H1 (cell line): ENCODE measurements at regions not wholly inside any gene's neighbourhood (a gene's known extent, or its start where the extent isn't known, plus 50 kb on each side); places are given as distances from the start of the nearest gene placed in this dataset.

Source experiments
- CTCF ChIA-PET: fragments of 300-600 bp; sonication (Branson Sonifier 250); formaldehyde crosslinking; loops from one replicate; lab custom pipeline; 2021; ENCODE audit not compliant: partially characterized antibody; lab: Charles Lee
- POLR2A ChIA-PET: fragments of 300-600 bp; sonication (Branson Sonifier 250); formaldehyde crosslinking; loops from one replicate; lab custom pipeline; 2021; ENCODE audit warnings: inconsistent platforms; ENCODE audit not compliant: partially characterized antibody; lab: Charles Lee
- DNase-seq, 2 experiments: peaks; one replicate each; pipeline versions ENCODE4 v3.0.0 to v3.0.0-alpha.2; 2010 to 2022; ENCODE audit warnings: low spot score in 2 of 2, low read depth in 1 of 2, mixed read lengths in 1 of 2
- FAIRE-seq: peaks from 2 replicates; lab custom pipeline; 2011; peaks lifted over from hg19 to GRCh38; lab: Jason Lieb, UNC
- H2AFZ ChIP-seq: 2 replicates; pipeline ENCODE4 v1.8.1; 2012; ENCODE audit warnings: low read length, inconsistent platforms
- H2AK5ac ChIP-seq: 2 replicates; pipeline ENCODE4 v1.6.1; 2013; ENCODE audit warnings: low read depth, low read length
- H2BK120ac ChIP-seq: replicated peaks from 2 replicates; pipeline ENCODE3; 2013; ENCODE audit warnings: low read depth, low read length, inconsistent platforms
- H2BK12ac ChIP-seq: 2 replicates; pipeline ENCODE4 v1.6.1; 2013; ENCODE audit warnings: low read depth, low read length
- H2BK15ac ChIP-seq: 2 replicates; pipeline ENCODE4 v1.6.1; 2013; ENCODE audit warnings: low read length
- H2BK20ac ChIP-seq: 2 replicates; pipeline ENCODE4 v1.6.1; 2013; ENCODE audit warnings: low read length
- H2BK5ac ChIP-seq: 2 replicates; pipeline ENCODE4 v1.6.1; 2013; ENCODE audit warnings: low read depth, low read length
- H3K14ac ChIP-seq: 2 replicates; pipeline ENCODE4 v1.6.1; 2013; ENCODE audit warnings: inconsistent platforms; ENCODE audit not compliant: insufficient read length
- H3K18ac ChIP-seq: 2 replicates; pipeline ENCODE4 v1.6.1; 2013; ENCODE audit warnings: low read length; ENCODE audit errors: extremely low read depth
- H3K23ac ChIP-seq: 2 replicates; pipeline ENCODE4 v1.6.1; 2013; ENCODE audit warnings: inconsistent platforms; ENCODE audit not compliant: insufficient read length
- H3K23me2 ChIP-seq: 2 replicates; pipeline ENCODE4 v1.6.1; 2013; ENCODE audit warnings: low read depth, low read length
- H3K27ac ChIP-seq: 2 replicates; pipeline ENCODE4 v1.6.1; 2011; ENCODE audit warnings: low read depth, low read length, inconsistent platforms
- H3K27me3 ChIP-seq, 4 experiments: replicated peaks in 1 of 4; 1 replicate in 1 of 4; 2 replicates in 3 of 4; pipeline versions ENCODE4 v1.6.1 to v1.8.1; 2011 to 2013; ENCODE audit warnings: low read length in 3 of 4, mild to moderate bottlenecking in 3 of 4, inconsistent platforms in 2 of 4, mixed read lengths in 2 of 4, moderate library complexity in 1 of 4; ENCODE audit not compliant: control insufficient read depth in 3 of 4, insufficient read depth in 3 of 4; ENCODE audit errors: extremely low read depth in 1 of 4
- H3K36me3 ChIP-seq, 4 experiments: 2 replicates each; pipeline versions ENCODE4 v1.6.1 to v1.8.1; 2011 to 2013; ENCODE audit warnings: mild to moderate bottlenecking in 4 of 4, low read length in 3 of 4, moderate library complexity in 2 of 4, control low read depth in 1 of 4, inconsistent platforms in 1 of 4; ENCODE audit not compliant: insufficient read depth in 4 of 4, control insufficient read depth in 2 of 4
- H3K4ac ChIP-seq: replicated peaks from 2 replicates; pipeline ENCODE3; 2013; ENCODE audit warnings: low read length, low read depth, mixed read lengths, inconsistent platforms; ENCODE audit not compliant: insufficient read length
- H3K4me1 ChIP-seq, 4 experiments: replicated peaks in 1 of 4; 1 replicate in 1 of 4; 2 replicates in 3 of 4; pipeline versions ENCODE4 v1.6.1 to v1.8.1; 2011 to 2013; ENCODE audit warnings: low read length in 3 of 4, inconsistent platforms in 2 of 4, mixed read lengths in 1 of 4; ENCODE audit not compliant: insufficient read depth in 4 of 4, control insufficient read depth in 3 of 4
- H3K4me2 ChIP-seq, 2 experiments: 2 replicates each; pipeline versions ENCODE4 v1.6.1 to v1.8.1; 2011 to 2013; ENCODE audit warnings: low read depth in 2 of 2, low read length in 2 of 2, control low read depth in 1 of 2, inconsistent platforms in 1 of 2, mild to moderate bottlenecking in 1 of 2; ENCODE audit not compliant: insufficient read depth in 1 of 2
- H3K4me3 ChIP-seq, 4 experiments: fragments of 200-600, 300-600 bp in 1 of 4; sonication (generic), shearing (Covaris generic), sonication (Bioruptor Twin) in 1 of 4; 2 replicates each; pipeline versions ENCODE4 v1.5.1 to v1.8.1; 2011 to 2016; ENCODE audit warnings: low read length in 4 of 4, low read depth in 3 of 4, control low read depth in 2 of 4, inconsistent platforms in 2 of 4, mild to moderate bottlenecking in 2 of 4, mixed read lengths in 1 of 4, moderate library complexity in 1 of 4; ENCODE audit not compliant: insufficient read depth in 2 of 4; ENCODE audit errors: extremely low read depth in 1 of 4
- H3K56ac ChIP-seq: replicated peaks from 2 replicates; pipeline ENCODE3; 2013; ENCODE audit warnings: low read depth, mild to moderate bottlenecking, mixed read lengths, low read length, inconsistent platforms; ENCODE audit not compliant: insufficient read length
- H3K79me1 ChIP-seq: 2 replicates; pipeline ENCODE4 v1.6.1; 2013; ENCODE audit warnings: low read depth, low read length, control low read depth
- H3K79me2 ChIP-seq, 2 experiments: 2 replicates each; pipeline versions ENCODE4 v1.6.1 to v1.8.1; 2012 to 2013; ENCODE audit warnings: low read length in 2 of 2, mild to moderate bottlenecking in 2 of 2, inconsistent platforms in 1 of 2; ENCODE audit not compliant: insufficient read depth in 2 of 2, control insufficient read depth in 1 of 2
- H3K9ac ChIP-seq, 4 experiments: replicated peaks in 1 of 4; 1 replicate in 1 of 4; 2 replicates in 3 of 4; pipeline versions ENCODE4 v1.6.1 to v1.8.1; 2011 to 2013; ENCODE audit warnings: low read depth in 3 of 4, low read length in 3 of 4, control low read depth in 2 of 4, mild to moderate bottlenecking in 2 of 4, moderate library complexity in 2 of 4, inconsistent platforms in 1 of 4; ENCODE audit errors: extremely low read depth in 1 of 4
- H3K9me3 ChIP-seq, 2 experiments: 2 replicates each; pipeline versions ENCODE4 v1.6.1 to v1.8.1; 2012 to 2013; ENCODE audit warnings: mild to moderate bottlenecking in 2 of 2, moderate library complexity in 2 of 2, control low read depth in 1 of 2, inconsistent platforms in 1 of 2, low read depth in 1 of 2, low read length in 1 of 2, mixed read lengths in 1 of 2; ENCODE audit not compliant: insufficient read depth in 2 of 2
- H4K20me1 ChIP-seq, 2 experiments: replicated peaks in 1 of 2; 2 replicates each; pipeline versions ENCODE3 to v1.8.1; 2011 to 2013; ENCODE audit warnings: inconsistent platforms in 2 of 2, low read length in 2 of 2, mild to moderate bottlenecking in 1 of 2; ENCODE audit not compliant: insufficient read depth in 2 of 2, control insufficient read depth in 1 of 2
- H4K5ac ChIP-seq: 2 replicates; pipeline ENCODE4 v1.6.1; 2013; ENCODE audit warnings: low read length, low read depth, mixed read lengths, inconsistent platforms; ENCODE audit not compliant: insufficient read length
- H4K8ac ChIP-seq: 2 replicates; pipeline ENCODE4 v1.8.0; 2013; ENCODE audit warnings: mild to moderate bottlenecking, moderate library complexity, low read length, inconsistent platforms; ENCODE audit not compliant: insufficient read depth; ENCODE audit errors: extremely low read depth
- H4K91ac ChIP-seq: replicated peaks from 2 replicates; pipeline ENCODE3; 2013; ENCODE audit warnings: low read length, mixed read lengths, inconsistent platforms; ENCODE audit not compliant: insufficient read length
- CHD2 ChIP-seq: IDR thresholded peaks from 2 replicates; pipeline ENCODE4 v1.6.1; 2012; ENCODE audit warnings: low read length, improper control_type of control experiment
- E2F6 ChIP-seq: IDR thresholded peaks from 2 replicates; pipeline ENCODE4 v1.6.1; 2012; ENCODE audit warnings: inconsistent platforms
- EP300 ChIP-seq, 2 experiments: IDR thresholded peaks; 1 replicate in 1 of 2; 2 replicates in 1 of 2; pipeline ENCODE4 v1.6.1; 2011 to 2012; ENCODE audit warnings: low read depth in 2 of 2, low read length in 2 of 2, mild to moderate bottlenecking in 2 of 2, borderline replicate concordance in 1 of 2, inconsistent platforms in 1 of 2, moderate library complexity in 1 of 2
- SIX5 ChIP-seq: IDR thresholded peaks from 2 replicates; pipeline ENCODE4 v1.6.1; 2011; ENCODE audit warnings: mild to moderate bottlenecking, low read depth, low read length
- SP1 ChIP-seq: IDR thresholded peaks from 2 replicates; pipeline ENCODE4 v1.6.1; 2011; ENCODE audit warnings: low read depth, low read length
- SP4 ChIP-seq: IDR thresholded peaks from 2 replicates; pipeline ENCODE4 v1.6.1; 2012; ENCODE audit warnings: low read length, inconsistent platforms
- WGBS, 2 experiments: shearing (Covaris generic) in 1 of 2; methylation state at CpG; one replicate each; pipeline versions ENCODE4 v1.1.6 to v1.1.7; 2013 to 2015; ENCODE audit warnings: low lambda C conversion rate in 2 of 2, mixed read lengths in 2 of 2, inconsistent platforms in 1 of 2, low coverage in 1 of 2, missing lambda C conversion rate in 1 of 2; ENCODE audit not compliant: insufficient replicate concordance in 2 of 2, insufficient coverage in 1 of 2, insufficient read length in 1 of 2; ENCODE audit errors: extremely low coverage in 1 of 2, missing lambda C conversion rate in 1 of 2; 5-methylcytosine and 5-hydroxymethylcytosine counted together

DNA sequence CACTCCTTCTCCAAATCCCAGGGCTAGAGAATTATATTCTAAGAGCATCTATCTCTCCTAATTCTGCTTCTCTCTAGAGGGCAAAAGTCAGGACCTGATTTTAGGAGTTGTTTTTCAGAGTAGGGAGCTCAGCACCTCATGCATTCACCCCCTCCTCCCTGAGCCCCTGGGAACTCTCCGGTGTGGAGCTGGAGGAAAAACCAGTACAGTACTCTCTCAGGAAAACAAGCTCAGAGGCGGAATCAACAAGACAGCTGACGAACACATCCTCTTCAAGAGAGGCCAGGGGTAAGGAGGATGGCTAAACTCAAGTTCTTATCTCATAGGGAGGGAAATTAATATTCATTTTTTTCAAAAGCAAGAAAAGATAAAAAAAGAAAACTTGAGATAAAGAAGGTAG is 120.1 kb upstream of the CDYL start:
- H2BK12ac ChIP-seq: no peak overlapping the region
- no peak overlapping the region for H2AK5ac ChIP-seq
- peaks cover 3 to 21% (median 14%) of the 10 kb centered on the region in 4 experiments for H3K4me1 ChIP-seq
- H2BK5ac ChIP-seq: no peak overlapping the region
- H3K79me2 ChIP-seq: no peaks in the 10 kb centered on the region
- no peak overlapping the region for H3K56ac ChIP-seq
- H3K14ac ChIP-seq: no peak overlapping the region
- no peaks in the 10 kb centered on the region for H3K23me2 ChIP-seq
- H3K9ac ChIP-seq: no peak overlapping the region
- H3K4me3 ChIP-seq: no peak overlapping the region; a peak in 1 of 8 replicates
- no peak overlapping the region for H3K4ac ChIP-seq
- H4K8ac ChIP-seq: no peak overlapping the region
- H2AFZ ChIP-seq: no peak overlapping the region
- H3K9me3 ChIP-seq: peaks cover 0 to 3% of the 10 kb centered on the region in 2 experiments; a peak in 1 of 4 replicates
- H3K36me3 ChIP-seq: no peaks in the 10 kb centered on the region
- no peak overlapping the region; a peak in 1 of 4 replicates for H3K4me2 ChIP-seq
- no peak overlapping the region for H2BK15ac ChIP-seq
- H2BK20ac ChIP-seq: peak overlapping the region; percentile 55; the same call in 1 of the 2 replicates
- CTCF ChIA-PET: interaction anchor here (0.7 to 1.4 kb wide), 7 partner anchors 9 to 149 kb away, joined by 3 to 4 read pairs (median 3); no protein-coding TSS in a partner anchor
- H2BK120ac ChIP-seq: no peak overlapping the region
- H3K79me1 ChIP-seq: no peaks in the 10 kb centered on the region
- no peak overlapping the region for H4K5ac ChIP-seq
- DNase-seq (no peak), FAIRE-seq (no peak)
- POLR2A ChIA-PET: interaction anchor here (0.9 to 1.4 kb wide), 2 partner anchors 9 to 20 kb away, joined by 3 to 4 read pairs; no protein-coding TSS in a partner anchor
- H4K91ac ChIP-seq: no peak overlapping the region
- no peak for TF ChIP-seq SIX5
- no peak for TF ChIP-seq E2F6
- no peak for TF ChIP-seq SP4
- TF ChIP-seq CHD2: no peak
- TF ChIP-seq EP300 (IDR thresholded peaks at IDR 0.05; ENCODE audit: borderline replicate concordance in 1 of 2, low read depth in 2 of 2, low read length in 2 of 2): no peak
- TF ChIP-seq SP1: peak; percentile 72
- H3K18ac ChIP-seq: peak overlapping the region; percentile 36; the same call in 1 of the 2 replicates
- no peak overlapping the region for H3K27ac ChIP-seq
- H3K27me3 ChIP-seq: peaks cover 0 to 2% (median 0%) of the 10 kb centered on the region in 4 experiments; a peak in 3 of 7 replicates
- no peaks in the 10 kb centered on the region for H4K20me1 ChIP-seq
- WGBS, 2 experiments: 74% methylated on average over 3 of the region's 3 CpGs; no CpG with 5 or more reads in 1 of the 2 experiments
- no peak overlapping the region for H3K23ac ChIP-seq
